OCI-LY3 (cell line): ENCODE measurements at regions not wholly inside any gene's neighbourhood (a gene's known extent, or its start where the extent isn't known, plus 50 kb on each side); places are given as distances from the start of the nearest gene placed in this dataset.

Experiments used
- H2AFZ ChIP-seq: fragments of 200-600, 300-600 bp; shearing (Covaris generic); 2 replicates; pipeline ENCODE4 v1.6.0; 2014; ENCODE audit warnings: antibody characterized with exemption, low read depth, low read length
- H3K27ac ChIP-seq: fragments of 200-600, 300-600 bp; sonication (generic); 2 replicates; pipeline ENCODE4 v1.5.1; 2014; ENCODE audit warnings: mild to moderate bottlenecking, low read length, moderate library complexity, mixed read lengths
- H3K27me3 ChIP-seq: fragments of 200-600, 300-600 bp; sonication (generic); 2 replicates; pipeline ENCODE4 v1.6.1; 2014; ENCODE audit warnings: low read depth, low read length, mixed read lengths
- H3K36me3 ChIP-seq: fragments of 200-600, 300-600 bp; sonication (generic); replicated peaks from 2 replicates; pipeline ENCODE3; 2014; ENCODE audit warnings: low read depth, low read length, mixed read lengths
- H3K4me1 ChIP-seq: fragments of 300-600, 200-600 bp; sonication (generic); 2 replicates; pipeline ENCODE4 v1.6.1; 2014; ENCODE audit warnings: low read length, mixed read lengths
- H3K4me2 ChIP-seq: fragments of 200-600, 300-600 bp; sonication (generic); 2 replicates; pipeline ENCODE4 v1.6.1; 2014; ENCODE audit warnings: low read length, mixed read lengths
- H3K4me3 ChIP-seq: fragments of 300-600, 200-600 bp; sonication (generic); 2 replicates; pipeline ENCODE4 v1.5.1; 2014; ENCODE audit warnings: antibody characterized with exemption, mild to moderate bottlenecking, low read length, moderate library complexity
- H3K79me2 ChIP-seq: fragments of 300-600, 200-600 bp; shearing (Covaris generic); 2 replicates; pipeline ENCODE4 v1.6.1; 2014; ENCODE audit warnings: mild to moderate bottlenecking, low read length, mixed read lengths
- H3K9ac ChIP-seq: fragments of 300-600, 200-600 bp; shearing (Covaris generic); 2 replicates; pipeline ENCODE4 v1.6.0; 2014; ENCODE audit warnings: mild to moderate bottlenecking, low read length, moderate library complexity
- H3K9me3 ChIP-seq: fragments of 200-600, 300-600 bp; shearing (Covaris generic); 2 replicates; pipeline ENCODE4 v1.6.1; 2014; ENCODE audit warnings: low read length, mixed read lengths; ENCODE audit not compliant: insufficient read depth
- H4K20me1 ChIP-seq: fragments of 200-600, 300-600 bp; sonication (generic); 2 replicates; pipeline ENCODE4 v1.6.1; 2016; ENCODE audit warnings: low read length, mixed read lengths; ENCODE audit not compliant: insufficient read depth
- EZH2phosphoT487 ChIP-seq: fragments of 200-600 bp; shearing (Covaris generic); IDR thresholded peaks from 2 replicates; pipeline ENCODE4 v1.6.1; 2018; ENCODE audit warnings: antibody characterized with exemption, mixed run types, low read depth
- TF ChIP-seq, protein P1 (sequence below): fragments of 200-600, 300-600 bp; sonication (generic); IDR thresholded peaks from 2 replicates; pipeline ENCODE4 v1.5.1; 2014; ENCODE audit warnings: antibody characterized with exemption, low read length, low read depth

DNA sequence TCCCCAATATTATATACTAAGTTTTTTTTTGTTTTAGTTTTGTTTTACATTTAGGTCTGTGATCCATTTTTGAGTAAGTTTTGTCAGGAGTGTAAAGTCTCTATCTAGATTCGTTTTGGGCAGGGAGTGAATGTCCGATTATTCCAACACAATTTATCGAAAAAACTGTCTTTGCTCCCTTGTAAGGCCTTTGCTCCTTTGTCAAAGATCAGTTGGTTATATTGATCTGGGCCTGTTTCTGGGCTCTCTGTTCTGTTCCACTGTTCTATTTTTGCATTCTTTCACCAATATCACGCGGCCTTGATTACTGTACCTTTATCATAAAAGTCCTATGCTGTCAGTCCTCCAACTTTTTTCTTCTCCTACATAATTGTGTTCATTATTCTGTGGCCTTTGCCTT is 276.5 kb upstream of the ZC3H15 start:
- Histone ChIP-seq H3K4me3 (no peak overlapping the region), H3K79me2 (no peaks in the 10 kb centered on the region), H3K4me2 (no peak overlapping the region), H4K20me1 (no peaks in the 10 kb centered on the region), H3K27ac (no peak overlapping the region), H3K9ac (no peak overlapping the region), H3K36me3 (no peaks in the 10 kb centered on the region), H3K27me3 (no peaks in the 10 kb centered on the region), H3K4me1 (peaks cover 13% of the 10 kb centered on the region), H2AFZ (no peak overlapping the region), H3K9me3 (no peaks in the 10 kb centered on the region)
- TF ChIP-seq, protein P1, sequence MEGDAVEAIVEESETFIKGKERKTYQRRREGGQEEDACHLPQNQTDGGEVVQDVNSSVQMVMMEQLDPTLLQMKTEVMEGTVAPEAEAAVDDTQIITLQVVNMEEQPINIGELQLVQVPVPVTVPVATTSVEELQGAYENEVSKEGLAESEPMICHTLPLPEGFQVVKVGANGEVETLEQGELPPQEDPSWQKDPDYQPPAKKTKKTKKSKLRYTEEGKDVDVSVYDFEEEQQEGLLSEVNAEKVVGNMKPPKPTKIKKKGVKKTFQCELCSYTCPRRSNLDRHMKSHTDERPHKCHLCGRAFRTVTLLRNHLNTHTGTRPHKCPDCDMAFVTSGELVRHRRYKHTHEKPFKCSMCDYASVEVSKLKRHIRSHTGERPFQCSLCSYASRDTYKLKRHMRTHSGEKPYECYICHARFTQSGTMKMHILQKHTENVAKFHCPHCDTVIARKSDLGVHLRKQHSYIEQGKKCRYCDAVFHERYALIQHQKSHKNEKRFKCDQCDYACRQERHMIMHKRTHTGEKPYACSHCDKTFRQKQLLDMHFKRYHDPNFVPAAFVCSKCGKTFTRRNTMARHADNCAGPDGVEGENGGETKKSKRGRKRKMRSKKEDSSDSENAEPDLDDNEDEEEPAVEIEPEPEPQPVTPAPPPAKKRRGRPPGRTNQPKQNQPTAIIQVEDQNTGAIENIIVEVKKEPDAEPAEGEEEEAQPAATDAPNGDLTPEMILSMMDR, result no peak
- no peak for TF ChIP-seq EZH2phosphoT487

GRCh38 chr2:186220409-186220808 is 265.7 kb upstream of the ZC3H15 start:
- Histone ChIP-seq H3K4me2 (no peak overlapping the region), H2AFZ (no peak overlapping the region), H4K20me1 (no peaks in the 10 kb centered on the region), H3K27ac (no peak overlapping the region), H3K27me3 (no peaks in the 10 kb centered on the region), H3K79me2 (no peaks in the 10 kb centered on the region), H3K9ac (no peak overlapping the region), H3K4me3 (no peak overlapping the region), H3K36me3 (no peaks in the 10 kb centered on the region), H3K4me1 (no peaks in the 10 kb centered on the region), H3K9me3 (no peaks in the 10 kb centered on the region)
- TF ChIP-seq EZH2phosphoT487, result no peak
- TF ChIP-seq, protein P1, result no peak

- Histone ChIP-seq H3K27ac (no peak overlapping the region), H3K9ac (no peak overlapping the region)
Observed at GRCh38 chr2:186229265-186229664, 256.8 kb upstream of the ZC3H15 start.

DNA sequence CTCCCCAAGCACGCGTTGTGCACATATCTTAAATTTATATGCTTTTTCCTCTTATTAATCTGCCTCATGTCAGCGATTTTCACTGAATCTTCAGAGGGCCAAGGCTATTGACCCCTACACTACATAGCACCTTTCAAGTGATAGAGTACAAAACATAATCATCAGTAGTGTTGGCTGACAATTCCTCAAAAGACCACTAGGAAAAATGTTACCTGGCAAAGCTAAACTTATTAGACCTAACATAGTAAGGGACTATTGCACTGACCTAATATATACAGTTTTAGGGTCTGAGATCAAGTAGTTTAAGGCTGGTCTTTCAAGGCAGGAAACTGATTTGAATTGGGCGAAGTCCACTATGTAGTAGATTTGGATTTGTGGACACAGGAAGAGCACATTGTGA is 244.2 kb upstream of the ZC3H15 start:
- Histone ChIP-seq H3K27ac (no peak overlapping the region), H3K79me2 (no peaks in the 10 kb centered on the region), H3K4me2 (no peak overlapping the region), H3K9ac (no peak overlapping the region), H3K9me3 (no peaks in the 10 kb centered on the region), H3K4me1 (no peaks in the 10 kb centered on the region), H2AFZ (no peak overlapping the region), H3K36me3 (no peaks in the 10 kb centered on the region), H3K27me3 (no peaks in the 10 kb centered on the region), H3K4me3 (no peak overlapping the region), H4K20me1 (no peaks in the 10 kb centered on the region)
- TF ChIP-seq, protein P1, result no peak
- no peak for TF ChIP-seq EZH2phosphoT487

More at GRCh38 chr2:186229265-186229664, 256.8 kb upstream of the ZC3H15 start:
- Histone ChIP-seq H3K27me3 (no peaks in the 10 kb centered on the region), H3K4me1 (no peaks in the 10 kb centered on the region), H3K79me2 (no peaks in the 10 kb centered on the region), H3K4me3 (no peak overlapping the region), H3K4me2 (no peak overlapping the region), H3K9me3 (no peaks in the 10 kb centered on the region), H2AFZ (no peak overlapping the region), H4K20me1 (no peaks in the 10 kb centered on the region), H3K36me3 (no peaks in the 10 kb centered on the region)
- TF ChIP-seq, protein P1, result no peak
- TF ChIP-seq EZH2phosphoT487, result no peak
